HCT116 (cell line): ENCODE measurements at regions not wholly inside any gene's neighbourhood (a gene's known extent, or its start where the extent isn't known, plus 50 kb on each side); places are given as distances from the start of the nearest gene placed in this dataset.

Source experiments
- ATAC-seq: fragments of 200-7000 bp; cut with Tn5 transposase; 2 replicates; pipeline ENCODE4 v1.9.1; 2020; ENCODE audit warnings: mild to moderate bottlenecking, moderate library complexity
- BruUV-seq: library from RNA; stranded (reverse); fragments of 400-500 nt; replicated peaks from 2 replicates; lab custom pipeline; 2021; lab: Mats Ljungman, UMichigan
- CTCF ChIA-PET: fragments of 300-600 bp; sonication (Branson Sonifier 250); formaldehyde crosslinking; loops from one replicate; lab custom pipeline; 2021; ENCODE audit warnings: antibody characterized with exemption; lab: Charles Lee
- POLR2A ChIA-PET: fragments of 300-600, 350-600 bp; sonication (Branson Sonifier 250); formaldehyde crosslinking; loops from one replicate; lab custom pipeline; 2021; ENCODE audit warnings: antibody characterized with exemption; lab: Charles Lee
- RAD21 ChIA-PET, 2 experiments: fragments of 300-600 bp; sonication (Branson Sonifier 250); formaldehyde crosslinking; loops; one replicate each; lab custom pipeline; 2023; ENCODE audit warnings: low total read pairs in 2 of 2; ENCODE audit not compliant: uncharacterized antibody in 2 of 2, unreplicated experiment in 2 of 2, low non-redundant PET in 1 of 2; lab: Charles Lee
- DNase-seq: peaks from one replicate; pipeline ENCODE4 v3.0.0-alpha.2; 2010; ENCODE audit warnings: low read depth, low spot score
- H2AFZ ChIP-seq: fragments of 200-600 bp; shearing (Covaris generic), sonication (generic); 2 replicates; pipeline ENCODE4 v1.6.1; 2017; ENCODE audit warnings: low read depth, mixed run types, mixed read lengths, antibody characterized with exemption, low read length; ENCODE audit not compliant: poor library complexity, severe bottlenecking
- H3K27ac ChIP-seq: 2 replicates; pipeline ENCODE4 v1.5.1; 2012; ENCODE audit warnings: low read depth, low read length
- H3K27me3 ChIP-seq: fragments of 200-600 bp; sonication (generic); 2 replicates; pipeline ENCODE4 v1.6.1; 2016; ENCODE audit warnings: mixed run types, low read length, mixed read lengths; ENCODE audit not compliant: insufficient read depth
- H3K36me3 ChIP-seq, 2 experiments: fragments of 200-500 bp in 1 of 2; fragments of 200-600 bp in 1 of 2; sonication (Bioruptor generic) in 1 of 2; sonication (generic) in 1 of 2; 2 replicates each; pipeline versions ENCODE4 v1.5.1 to v1.6.1; 2014 to 2016; ENCODE audit warnings: low read length in 2 of 2, inconsistent platforms in 1 of 2, mixed read lengths in 1 of 2, mixed run types in 1 of 2; ENCODE audit not compliant: insufficient read depth in 2 of 2, control insufficient read depth in 1 of 2
- H3K4me1 ChIP-seq, 2 experiments: fragments of 200-600 bp in 1 of 2; sonication (generic) in 1 of 2; 2 replicates each; pipeline versions ENCODE4 v1.5.1 to v1.6.1; 2012 to 2017; ENCODE audit warnings: low read length in 2 of 2, inconsistent platforms in 1 of 2, mild to moderate bottlenecking in 1 of 2, mixed read lengths in 1 of 2, mixed run types in 1 of 2, moderate library complexity in 1 of 2; ENCODE audit not compliant: insufficient read depth in 2 of 2, control insufficient read depth in 1 of 2
- H3K4me2 ChIP-seq: fragments of 200-600 bp; sonication (generic); 2 replicates; pipeline ENCODE4 v1.6.1; 2017; ENCODE audit warnings: mixed run types, low read length, mixed read lengths
- H3K4me3 ChIP-seq, 2 experiments: fragments of 200-600 bp in 1 of 2; sonication (generic) in 1 of 2; replicated peaks in 1 of 2; 2 replicates each; pipeline ENCODE4 v1.5.1; 2011 to 2016; ENCODE audit warnings: low read length in 2 of 2, control low read depth in 1 of 2, low read depth in 1 of 2, mild to moderate bottlenecking in 1 of 2, mixed read lengths in 1 of 2, mixed run types in 1 of 2
- H3K79me2 ChIP-seq: fragments of 200-600 bp; sonication (generic); 2 replicates; pipeline ENCODE4 v1.6.1; 2017; ENCODE audit warnings: mild to moderate bottlenecking, mixed run types, low read length, moderate library complexity, mixed read lengths; ENCODE audit not compliant: insufficient read depth
- H3K9ac ChIP-seq: fragments of 200-600 bp; sonication (generic); 2 replicates; pipeline ENCODE4 v1.6.1; 2016; ENCODE audit warnings: low read length, mixed read lengths
- H3K9me2 ChIP-seq: fragments of 200-600 bp; sonication (generic), shearing (Covaris generic); 2 replicates; pipeline ENCODE4 v1.6.1; 2017; ENCODE audit warnings: mixed run types, mild to moderate bottlenecking, moderate library complexity; ENCODE audit not compliant: insufficient read depth
- H3K9me3 ChIP-seq, 2 experiments: fragments of 200-500 bp in 1 of 2; fragments of 200-600 bp in 1 of 2; sonication (Bioruptor generic) in 1 of 2; sonication (generic) in 1 of 2; 2 replicates each; pipeline ENCODE4 v1.6.1; 2014 to 2017; ENCODE audit warnings: low read length in 2 of 2, mixed read lengths in 2 of 2, inconsistent platforms in 1 of 2, low read depth in 1 of 2, mild to moderate bottlenecking in 1 of 2, mixed run types in 1 of 2, moderate library complexity in 1 of 2; ENCODE audit not compliant: control insufficient read depth in 1 of 2, insufficient read depth in 1 of 2
- H4K20me1 ChIP-seq: fragments of 200-600 bp; sonication (generic), shearing (Covaris generic); 2 replicates; pipeline ENCODE4 v1.6.1; 2017; ENCODE audit warnings: mixed run types, mild to moderate bottlenecking, moderate library complexity; ENCODE audit not compliant: insufficient read depth
- CBX3 ChIP-seq: IDR thresholded peaks from 2 replicates; pipeline ENCODE4 v1.6.1; 2012; ENCODE audit warnings: low read depth
- CEBPB ChIP-seq: IDR thresholded peaks from 2 replicates; pipeline ENCODE4 v1.6.1; 2012; ENCODE audit warnings: low read depth
- EGR1 ChIP-seq: IDR thresholded peaks from 2 replicates; pipeline ENCODE4 v1.6.1; 2012; ENCODE audit warnings: low read depth
- ELF1 ChIP-seq: IDR thresholded peaks from 2 replicates; pipeline ENCODE4 v1.6.1; 2012; ENCODE audit warnings: low read depth, borderline replicate concordance
- EZH2phosphoT487 ChIP-seq: fragments of 200-600 bp; IDR thresholded peaks from 2 replicates; pipeline ENCODE4 v1.6.1; 2018; ENCODE audit warnings: antibody characterized with exemption, borderline replicate concordance
- FOSL1 ChIP-seq: IDR thresholded peaks from 2 replicates; pipeline ENCODE4 v1.6.1; 2012; ENCODE audit warnings: low read depth
- POLR2AphosphoS5 ChIP-seq: IDR thresholded peaks from 2 replicates; pipeline ENCODE4 v1.6.1; 2011; ENCODE audit warnings: mild to moderate bottlenecking, low read depth, low read length, moderate library complexity
- SP1 ChIP-seq: IDR thresholded peaks from 2 replicates; pipeline ENCODE4 v1.6.1; 2012; ENCODE audit warnings: low read depth
- TCF7L2 ChIP-seq: IDR thresholded peaks from 2 replicates; pipeline ENCODE4 v1.7.0; 2011; ENCODE audit warnings: borderline replicate concordance, inconsistent platforms; ENCODE audit not compliant: insufficient read depth, insufficient read length; ENCODE audit errors: extremely low read depth
- intact Hi-C: fragments of 100-400 bp; cut with micrococcal nuclease; formaldehyde crosslinking; loops from 2 replicates; pipeline ENCODE4 v1.10.0; 2022
- TF ChIP-seq, protein P1 (sequence below): IDR thresholded peaks from 2 replicates; pipeline ENCODE4 v1.6.1; 2012
- TF ChIP-seq, protein P2 (sequence below): IDR thresholded peaks from 2 replicates; pipeline ENCODE4 v1.6.1; 2012; ENCODE audit warnings: low read depth
- TF ChIP-seq, protein P3 (sequence below): IDR thresholded peaks from 2 replicates; pipeline ENCODE4 v1.6.1; 2012

DNA sequence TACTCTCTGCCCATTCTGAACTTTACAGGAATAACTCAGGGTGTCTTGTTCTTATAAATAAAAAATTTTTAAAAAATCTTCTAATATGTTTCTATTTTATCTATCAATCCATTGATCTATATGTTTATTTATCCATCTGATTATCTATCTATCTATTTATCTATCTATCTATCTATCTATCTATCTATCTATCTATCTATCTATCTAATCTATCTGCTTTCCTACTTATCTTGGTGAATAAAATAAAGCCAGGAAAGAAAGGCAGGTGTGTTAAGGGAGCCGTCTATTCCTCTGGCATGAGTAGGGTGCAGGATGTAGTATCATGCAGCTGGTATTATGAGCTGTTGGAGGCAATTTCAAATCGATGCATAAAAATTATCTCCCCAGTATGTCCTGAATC is 153.0 kb downstream of the FOXA2 start:
- Histone ChIP-seq H3K9ac (no peak overlapping the region), H3K36me3 (no peaks in the 10 kb centered on the region), H3K4me2 (no peak overlapping the region), H2AFZ (no peak overlapping the region), H3K79me2 (no peaks in the 10 kb centered on the region), H3K4me3 (no peak overlapping the region), H3K4me1 (no peaks in the 10 kb centered on the region), H3K9me3 (no peaks in the 10 kb centered on the region), H3K9me2 (no peaks in the 10 kb centered on the region), H3K27me3 (no peaks in the 10 kb centered on the region), H4K20me1 (no peaks in the 10 kb centered on the region), H3K27ac (no peak overlapping the region)
- intact Hi-C loops: no loop called here
- no peak for ATAC-seq
- no peak for TF ChIP-seq CBX3
- no peak for TF ChIP-seq POLR2AphosphoS5
- RAD21 ChIA-PET: no interaction called here
- DNase-seq: no peak
- BruUV-seq: no TSS peak
- POLR2A ChIA-PET: no interaction called here
- CTCF ChIA-PET: no interaction called here

DNA sequence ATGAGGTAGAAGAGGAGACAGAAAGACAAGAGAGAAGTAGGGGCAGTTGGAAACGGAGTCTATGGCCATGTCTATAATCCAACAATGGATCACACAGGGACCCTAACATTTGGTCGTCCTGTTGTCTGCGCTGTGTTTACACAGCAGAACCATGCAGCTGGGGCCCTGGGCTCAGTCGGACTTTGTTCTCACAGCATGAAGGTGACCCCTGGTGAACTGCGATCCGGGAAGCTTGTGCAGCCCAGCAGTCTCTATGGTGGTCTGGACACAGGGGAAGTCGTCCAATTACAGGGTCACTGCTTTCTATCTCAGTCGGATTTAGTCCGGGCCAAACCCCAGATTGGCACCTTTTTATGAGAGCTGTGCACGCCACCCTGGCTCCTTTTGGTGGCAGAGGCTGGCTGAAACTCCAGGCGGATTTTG is 153.6 kb downstream of the FOXA2 start:
- Histone ChIP-seq H3K27me3 (no peaks in the 10 kb centered on the region), H3K36me3 (no peaks in the 10 kb centered on the region), H3K9me3 (no peaks in the 10 kb centered on the region), H3K9me2 (no peaks in the 10 kb centered on the region), H3K9ac (no peak overlapping the region), H2AFZ (no peak overlapping the region), H3K27ac (no peak overlapping the region), H3K4me1 (no peaks in the 10 kb centered on the region), H3K4me2 (no peak overlapping the region), H3K79me2 (no peaks in the 10 kb centered on the region), H3K4me3 (no peak overlapping the region), H4K20me1 (no peaks in the 10 kb centered on the region)
- intact Hi-C loops: no loop called here
- ChIA-PET CTCF (no interaction called here), POLR2A (no interaction called here), RAD21 (no interaction called here)
- BruUV-seq: no TSS peak
- DNase-seq (no peak), ATAC-seq (no peak)
- TF ChIP-seq EGR1 (no peak), SP1 (no peak), CEBPB (no peak), EZH2phosphoT487 (no peak), FOSL1 (no peak), POLR2AphosphoS5 (no peak), TCF7L2 (no peak), ELF1 (no peak)
- TF ChIP-seq, protein P1, sequence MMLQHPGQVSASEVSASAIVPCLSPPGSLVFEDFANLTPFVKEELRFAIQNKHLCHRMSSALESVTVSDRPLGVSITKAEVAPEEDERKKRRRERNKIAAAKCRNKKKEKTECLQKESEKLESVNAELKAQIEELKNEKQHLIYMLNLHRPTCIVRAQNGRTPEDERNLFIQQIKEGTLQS: no peak
- TF ChIP-seq, protein P2, sequence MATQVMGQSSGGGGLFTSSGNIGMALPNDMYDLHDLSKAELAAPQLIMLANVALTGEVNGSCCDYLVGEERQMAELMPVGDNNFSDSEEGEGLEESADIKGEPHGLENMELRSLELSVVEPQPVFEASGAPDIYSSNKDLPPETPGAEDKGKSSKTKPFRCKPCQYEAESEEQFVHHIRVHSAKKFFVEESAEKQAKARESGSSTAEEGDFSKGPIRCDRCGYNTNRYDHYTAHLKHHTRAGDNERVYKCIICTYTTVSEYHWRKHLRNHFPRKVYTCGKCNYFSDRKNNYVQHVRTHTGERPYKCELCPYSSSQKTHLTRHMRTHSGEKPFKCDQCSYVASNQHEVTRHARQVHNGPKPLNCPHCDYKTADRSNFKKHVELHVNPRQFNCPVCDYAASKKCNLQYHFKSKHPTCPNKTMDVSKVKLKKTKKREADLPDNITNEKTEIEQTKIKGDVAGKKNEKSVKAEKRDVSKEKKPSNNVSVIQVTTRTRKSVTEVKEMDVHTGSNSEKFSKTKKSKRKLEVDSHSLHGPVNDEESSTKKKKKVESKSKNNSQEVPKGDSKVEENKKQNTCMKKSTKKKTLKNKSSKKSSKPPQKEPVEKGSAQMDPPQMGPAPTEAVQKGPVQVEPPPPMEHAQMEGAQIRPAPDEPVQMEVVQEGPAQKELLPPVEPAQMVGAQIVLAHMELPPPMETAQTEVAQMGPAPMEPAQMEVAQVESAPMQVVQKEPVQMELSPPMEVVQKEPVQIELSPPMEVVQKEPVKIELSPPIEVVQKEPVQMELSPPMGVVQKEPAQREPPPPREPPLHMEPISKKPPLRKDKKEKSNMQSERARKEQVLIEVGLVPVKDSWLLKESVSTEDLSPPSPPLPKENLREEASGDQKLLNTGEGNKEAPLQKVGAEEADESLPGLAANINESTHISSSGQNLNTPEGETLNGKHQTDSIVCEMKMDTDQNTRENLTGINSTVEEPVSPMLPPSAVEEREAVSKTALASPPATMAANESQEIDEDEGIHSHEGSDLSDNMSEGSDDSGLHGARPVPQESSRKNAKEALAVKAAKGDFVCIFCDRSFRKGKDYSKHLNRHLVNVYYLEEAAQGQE: no peak
- TF ChIP-seq, protein P3, sequence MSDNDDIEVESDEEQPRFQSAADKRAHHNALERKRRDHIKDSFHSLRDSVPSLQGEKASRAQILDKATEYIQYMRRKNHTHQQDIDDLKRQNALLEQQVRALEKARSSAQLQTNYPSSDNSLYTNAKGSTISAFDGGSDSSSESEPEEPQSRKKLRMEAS: no peak
